ENCODE measurements at regions not wholly inside any gene's neighbourhood (a gene's known extent, or its start where the extent isn't known, plus 50 kb on each side); places are given as distances from the start of the nearest gene placed in this dataset.

DNA sequence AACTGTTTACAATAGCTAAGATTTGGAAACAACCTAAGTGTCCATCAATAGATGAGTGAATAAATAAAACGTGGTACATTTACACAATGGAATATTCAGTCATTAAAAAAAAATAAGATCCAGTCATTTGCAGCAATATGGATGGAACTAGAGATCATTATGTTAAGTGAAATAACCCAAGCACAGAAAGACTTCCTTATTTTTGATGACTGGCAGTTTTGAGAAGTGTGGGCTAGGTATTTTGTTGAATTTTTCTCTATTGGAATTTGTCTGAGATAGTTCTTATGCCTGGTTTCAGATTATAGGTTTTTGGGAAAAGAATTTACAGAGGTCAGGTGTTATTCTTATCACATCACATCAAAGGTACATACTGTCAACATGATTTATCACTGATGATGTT, 293.8 kb upstream of the ARSJ start:
- no peak overlapping the region for H3K4me3 ChIP-seq (ENCODE audit: low read length)
- DNase-seq (ENCODE audit: low read depth, low spot score) = no peak

DNA sequence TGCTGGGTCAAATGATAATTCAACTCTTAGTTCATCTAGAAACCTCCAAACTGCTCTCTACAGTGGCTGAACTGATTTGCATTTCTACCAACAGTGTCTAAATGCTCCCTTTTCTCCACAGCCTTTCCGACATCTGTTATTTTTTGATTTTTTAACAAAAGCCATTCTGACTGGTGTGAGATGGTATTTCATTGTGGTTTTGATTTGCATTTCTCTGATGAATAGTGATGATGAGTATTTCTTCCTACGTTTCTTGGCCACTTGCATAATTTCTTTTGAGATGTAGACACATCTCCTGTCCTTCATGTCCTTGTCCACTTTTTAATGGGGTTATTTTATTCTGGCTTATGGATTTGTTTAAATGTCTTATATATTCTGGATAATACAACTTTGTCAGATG, 298.2 kb upstream of the ARSJ start:
- no peak overlapping the region for H3K4me3 ChIP-seq (ENCODE audit: low read length)
- DNase-seq (ENCODE audit: low read depth, low spot score) = no peak

DNA sequence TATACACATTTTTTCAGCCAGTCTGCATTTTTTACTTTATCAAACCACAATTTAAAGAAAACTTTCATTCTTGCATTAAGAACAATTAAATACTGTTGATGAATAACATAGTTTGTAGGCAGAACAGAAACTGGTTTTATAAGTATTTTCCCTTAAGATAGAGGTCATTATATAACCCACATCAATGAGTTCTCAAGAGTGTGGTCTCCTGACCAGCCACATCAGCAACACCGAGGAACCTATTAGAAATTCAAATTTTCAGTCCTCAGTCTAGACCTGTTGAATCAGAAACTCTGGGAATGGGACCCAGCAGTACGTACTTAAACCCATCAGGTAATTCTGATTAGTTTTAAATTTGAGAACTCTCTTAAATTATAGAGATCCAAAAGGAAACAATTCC, 299.6 kb upstream of the ARSJ start:
- no peak for DNase-seq (ENCODE audit: low read depth, low spot score)
- H3K4me3 ChIP-seq (ENCODE audit: low read length) = no peak overlapping the region

DNA sequence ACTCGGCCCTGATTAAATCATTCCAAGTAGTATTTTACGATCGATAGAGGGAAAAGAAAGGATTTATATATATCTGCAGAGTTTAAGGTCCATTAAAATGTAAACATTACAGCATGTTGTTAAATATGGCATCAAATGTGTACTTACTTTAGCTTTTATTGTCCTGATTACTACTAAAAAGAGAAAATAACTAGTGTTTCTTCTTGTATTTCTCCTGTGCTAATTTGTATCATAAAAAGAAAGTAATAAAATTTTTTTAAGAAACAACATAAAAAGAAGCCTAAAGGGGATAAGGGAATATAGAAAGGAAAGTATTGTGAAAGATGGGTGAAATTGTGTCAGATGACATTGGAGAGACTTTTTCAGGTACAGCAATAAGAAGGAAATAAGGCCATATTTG, 300.3 kb upstream of the ARSJ start:
- DNase-seq (ENCODE audit: low read depth, low spot score) = no peak
- no peak overlapping the region for H3K4me3 ChIP-seq (ENCODE audit: low read length)

DNA sequence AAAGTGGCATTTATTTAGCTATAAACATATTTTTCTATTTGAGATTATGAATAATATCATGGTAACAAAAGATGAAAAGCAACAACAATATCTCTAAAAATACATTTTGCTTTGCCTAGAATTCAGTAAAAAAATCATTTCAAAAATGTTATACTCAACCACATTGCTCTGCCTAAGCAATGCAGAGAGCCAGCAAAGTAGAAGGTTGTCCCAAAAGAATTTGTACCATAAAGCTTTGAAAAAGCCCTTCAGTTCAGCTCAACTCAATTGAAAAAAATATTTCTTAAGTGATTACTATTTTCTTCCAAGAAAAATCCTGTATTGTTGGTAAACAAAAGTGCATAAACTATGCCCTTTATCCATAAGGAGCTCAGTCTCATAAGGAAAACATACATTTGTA, 301.2 kb upstream of the ARSJ start:
- DNase-seq (ENCODE audit: low read depth, low spot score) = no peak
- H3K4me3 ChIP-seq (ENCODE audit: low read length) = no peak overlapping the region

DNA sequence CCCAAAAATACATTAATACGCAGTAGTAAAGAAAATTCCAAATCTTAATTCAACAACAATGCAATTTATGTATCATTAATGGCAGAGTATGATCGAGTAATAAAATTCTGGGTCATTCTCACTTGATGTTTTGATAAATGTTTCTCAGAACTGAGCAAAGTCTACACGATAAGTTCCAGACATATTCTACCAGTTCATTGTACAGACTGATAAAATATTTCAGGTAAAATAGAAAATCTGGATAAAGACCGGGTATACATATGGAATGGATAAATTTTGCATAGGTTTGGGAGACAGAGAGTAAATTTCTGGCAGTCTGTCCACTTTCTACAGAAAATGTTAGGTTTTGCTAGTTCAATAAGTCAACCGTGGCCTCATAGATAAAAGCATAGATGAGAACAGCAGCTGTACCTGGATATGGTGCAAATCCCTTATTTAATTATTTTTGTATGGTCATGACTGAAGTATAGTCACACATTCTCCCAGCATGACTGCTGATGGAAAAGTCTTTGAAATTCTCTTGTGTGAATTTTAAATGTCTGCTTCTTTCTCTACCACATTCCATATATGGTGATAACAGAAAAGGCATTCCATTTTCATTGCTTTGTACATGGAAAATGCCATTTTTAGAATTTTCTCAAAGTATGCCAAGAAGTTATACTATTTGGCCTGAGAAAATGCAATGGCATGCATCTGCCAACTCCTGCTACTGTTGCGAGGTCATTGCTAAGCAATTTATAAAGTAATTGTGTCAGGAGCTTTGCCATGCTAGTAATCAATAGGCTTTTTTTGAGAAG, 301.9 kb upstream of the ARSJ start:
- H3K4me3 ChIP-seq (ENCODE audit: low read length) = no peak overlapping the region
- DNase-seq (ENCODE audit: low read depth, low spot score) = no peak

DNA sequence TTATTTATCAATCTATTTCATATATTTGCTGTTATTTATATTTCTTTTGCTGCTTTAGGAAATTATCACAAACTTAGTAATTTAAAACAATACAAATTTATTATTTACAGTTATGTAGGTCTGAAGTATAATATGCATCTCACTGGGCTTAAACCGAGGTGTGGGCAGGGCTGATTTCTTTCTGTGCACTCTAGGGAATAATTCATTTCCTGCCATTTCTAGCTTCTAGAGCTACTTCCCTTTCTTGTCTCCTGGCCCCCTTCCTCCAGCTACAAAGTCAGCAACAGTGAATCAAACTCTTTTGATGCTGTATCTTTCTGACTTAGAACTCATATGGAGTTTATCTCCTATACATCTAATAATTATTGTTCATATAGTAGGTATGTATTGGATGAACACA, 303.5 kb upstream of the ARSJ start:
- no peak overlapping the region for H3K4me3 ChIP-seq (ENCODE audit: low read length)
- DNase-seq (ENCODE audit: low read depth, low spot score) = no peak

DNA sequence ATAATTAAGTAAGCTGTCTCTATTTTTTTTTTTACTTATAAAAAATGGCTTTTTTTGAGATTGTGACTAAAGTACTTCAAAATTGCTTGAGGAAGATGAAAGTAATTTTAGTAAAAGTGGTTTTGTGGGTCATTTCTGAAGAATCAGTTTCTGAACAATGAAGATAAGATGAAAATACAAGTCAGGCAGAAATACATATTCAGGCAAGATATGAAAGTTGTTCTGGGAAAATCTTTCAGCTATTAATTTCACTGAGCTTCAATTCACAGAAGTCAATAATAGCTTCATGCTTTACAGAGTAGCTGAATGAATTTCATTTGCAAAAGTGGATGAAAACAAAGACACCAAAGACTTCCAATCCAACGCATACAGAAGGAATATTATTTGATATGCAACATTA, 305.2 kb upstream of the ARSJ start:
- no peak overlapping the region for H3K4me3 ChIP-seq (ENCODE audit: low read length)
- no peak for DNase-seq (ENCODE audit: low read depth, low spot score)

DNA sequence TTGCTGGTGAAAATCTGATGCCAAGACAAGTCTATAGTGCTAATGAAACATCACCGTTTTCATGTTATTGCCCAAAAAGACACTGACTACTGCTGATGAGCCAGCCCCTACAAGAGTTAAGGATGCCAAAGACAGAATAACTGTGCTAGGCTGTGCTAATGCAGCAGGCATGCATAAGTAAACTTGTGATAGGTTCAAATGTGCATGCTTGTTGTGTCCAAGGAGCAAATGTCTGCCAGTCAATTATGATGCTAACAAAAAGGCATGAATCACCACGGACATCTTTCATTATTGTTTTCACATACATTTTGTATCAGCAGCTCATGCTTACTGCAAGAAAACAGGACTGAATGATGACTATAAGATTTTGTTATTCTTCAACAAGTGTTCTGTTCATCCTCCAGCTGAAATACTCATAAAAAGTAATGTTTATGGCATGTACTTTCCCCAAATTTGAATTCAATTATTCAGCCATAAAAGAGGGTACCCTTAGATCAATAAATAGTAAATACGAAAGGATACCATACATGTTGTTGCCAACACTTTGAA, 306.9 kb upstream of the ARSJ start:
- no peak for DNase-seq (ENCODE audit: low read depth, low spot score)
- H3K4me3 ChIP-seq (ENCODE audit: low read length) = no peak overlapping the region

DNA sequence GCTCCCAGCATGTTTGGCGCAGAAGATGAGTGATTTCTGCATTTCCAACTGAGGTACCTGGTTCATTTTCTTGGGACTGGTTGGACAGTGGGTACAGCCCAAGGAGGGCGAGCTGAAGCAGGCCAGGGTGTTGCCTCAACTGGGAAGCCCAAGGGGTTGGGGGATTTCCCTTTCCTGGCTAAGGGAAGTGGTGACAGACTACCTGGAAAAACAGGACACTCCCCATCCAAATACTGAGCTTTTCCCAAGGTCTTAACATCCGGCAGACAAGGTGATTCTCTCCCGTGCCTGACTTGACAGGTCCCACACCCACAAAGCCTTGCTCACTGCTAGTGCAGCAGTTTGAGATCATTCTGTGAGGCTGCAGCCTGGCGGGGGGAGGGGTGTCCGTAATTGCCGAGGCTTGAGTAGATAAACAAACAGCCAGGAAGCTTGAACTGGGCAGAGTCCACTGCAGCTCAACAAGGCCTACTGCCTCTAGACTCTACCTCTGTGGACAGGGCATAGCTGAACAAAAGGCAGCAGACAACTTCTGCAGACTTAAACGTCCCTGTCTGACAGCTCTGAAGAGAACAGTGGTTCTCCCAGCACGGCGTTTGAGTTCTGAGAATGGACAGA, 307.7 kb upstream of the ARSJ start:
- H3K4me3 ChIP-seq (ENCODE audit: low read length) = no peak overlapping the region
- DNase-seq (ENCODE audit: low read depth, low spot score) = no peak

DNA sequence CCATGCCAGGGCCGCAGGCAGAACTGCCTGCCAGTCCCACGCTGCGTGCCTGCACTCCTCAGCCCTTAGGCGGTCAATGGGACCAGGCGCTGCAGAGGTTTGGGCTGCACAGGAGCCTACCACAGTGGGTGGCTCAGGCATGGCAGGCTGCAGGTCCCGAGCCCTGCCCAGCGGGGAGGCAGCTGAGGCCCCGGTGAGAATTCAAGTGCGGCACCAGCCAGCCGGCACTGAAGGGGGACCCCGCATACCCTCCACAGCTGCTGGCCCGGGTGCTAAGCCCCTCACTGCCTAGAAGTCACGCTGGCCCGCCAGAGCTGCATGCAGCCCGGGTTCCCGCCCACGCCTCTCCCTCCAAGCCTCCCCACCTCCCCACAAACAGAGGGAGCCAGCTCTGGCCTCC, 302.5 kb upstream of the UGT8 start:
- DNase-seq (ENCODE audit: low read depth, low spot score) = no peak
- no peak overlapping the region for H3K4me3 ChIP-seq (ENCODE audit: low read length)

DNA sequence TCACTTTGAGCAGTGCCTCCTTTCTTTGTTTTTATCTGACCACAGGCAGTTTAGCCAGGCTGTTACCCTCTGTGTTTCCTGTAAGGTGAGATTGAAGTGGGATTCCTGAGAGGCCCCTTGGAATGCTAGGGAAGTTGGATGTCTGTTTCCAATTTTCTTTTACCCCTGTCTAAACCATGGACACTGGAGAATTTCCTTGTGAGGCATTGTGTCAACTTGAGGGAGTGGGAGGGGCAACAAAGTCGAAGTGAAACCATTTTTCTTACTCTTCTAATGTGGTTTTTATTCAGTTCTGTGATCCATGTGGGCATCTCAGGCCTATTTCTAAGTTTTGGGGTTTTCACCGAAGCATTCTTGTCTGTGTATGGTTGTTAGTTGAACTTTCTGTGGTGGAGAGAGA, 296.1 kb upstream of the UGT8 start:
- DNase-seq (ENCODE audit: low read depth, low spot score) = no peak

DNA sequence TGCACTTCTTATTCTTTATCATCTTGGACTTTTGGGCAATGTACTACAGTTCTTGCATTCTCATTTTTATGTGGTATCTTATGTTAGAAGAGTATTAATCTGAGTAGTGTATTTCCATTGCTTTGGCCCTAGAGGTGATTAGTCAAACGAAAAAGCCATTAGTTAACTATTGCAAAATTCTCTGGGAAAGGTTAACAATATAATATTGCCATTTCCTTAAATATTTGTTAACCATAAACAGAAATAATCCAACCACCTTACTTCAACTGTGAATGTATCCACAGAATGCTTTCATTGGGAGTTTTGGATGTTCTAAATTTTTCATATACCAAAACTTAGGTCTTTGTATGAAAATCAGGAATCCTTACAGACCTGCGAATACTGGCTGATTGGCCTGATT, 294.6 kb upstream of the UGT8 start:
- DNase-seq (ENCODE audit: low read depth, low spot score) = no peak
- H3K4me3 ChIP-seq (ENCODE audit: low read length) = no peak overlapping the region

More for the DNA sequence above, 296.1 kb upstream of the UGT8 start:
- no peak overlapping the region for H3K4me3 ChIP-seq (ENCODE audit: low read length)

DNA sequence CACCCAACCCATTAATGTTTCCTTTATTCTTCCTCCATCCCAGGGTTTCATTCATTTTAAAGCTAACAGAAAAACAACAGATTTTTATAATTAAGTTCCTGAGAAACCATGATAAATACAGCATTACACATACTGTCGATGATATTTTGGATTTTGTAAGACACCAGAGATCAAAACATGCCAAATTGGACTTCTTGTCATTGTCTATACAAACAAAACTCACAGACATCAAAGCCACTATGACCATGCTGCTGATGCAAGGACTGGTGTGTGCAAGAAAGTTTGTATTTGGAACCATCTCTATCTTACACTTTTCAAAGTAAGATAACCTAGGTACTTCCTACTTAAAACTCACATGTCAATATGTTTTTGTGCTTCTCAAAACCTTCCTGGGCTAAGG, 294.0 kb upstream of the UGT8 start:
- no peak overlapping the region for H3K4me3 ChIP-seq (ENCODE audit: low read length)
- DNase-seq (ENCODE audit: low read depth, low spot score) = no peak

DNA sequence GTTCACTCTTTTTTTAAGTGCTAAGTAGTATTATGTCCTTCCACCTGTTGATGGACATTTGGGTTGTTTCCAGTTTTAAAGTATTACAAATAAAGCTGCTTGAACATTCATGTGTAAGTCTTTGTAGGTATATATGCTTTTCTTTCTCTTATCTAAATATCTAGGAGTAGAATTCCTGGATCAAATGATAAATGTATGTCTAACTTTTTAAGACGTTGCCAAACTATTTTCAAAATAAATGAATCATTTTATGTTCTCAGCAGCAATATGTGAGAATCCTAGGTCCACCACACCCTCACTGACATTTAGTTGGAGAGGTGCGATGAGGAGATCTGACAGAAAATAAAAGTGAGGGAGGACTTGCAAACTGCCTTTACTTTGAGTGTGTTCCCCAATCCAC, 291.7 kb upstream of the UGT8 start:
- DNase-seq (ENCODE audit: low read depth, low spot score) = no peak
- H3K4me3 ChIP-seq (ENCODE audit: low read length) = no peak overlapping the region

DNA sequence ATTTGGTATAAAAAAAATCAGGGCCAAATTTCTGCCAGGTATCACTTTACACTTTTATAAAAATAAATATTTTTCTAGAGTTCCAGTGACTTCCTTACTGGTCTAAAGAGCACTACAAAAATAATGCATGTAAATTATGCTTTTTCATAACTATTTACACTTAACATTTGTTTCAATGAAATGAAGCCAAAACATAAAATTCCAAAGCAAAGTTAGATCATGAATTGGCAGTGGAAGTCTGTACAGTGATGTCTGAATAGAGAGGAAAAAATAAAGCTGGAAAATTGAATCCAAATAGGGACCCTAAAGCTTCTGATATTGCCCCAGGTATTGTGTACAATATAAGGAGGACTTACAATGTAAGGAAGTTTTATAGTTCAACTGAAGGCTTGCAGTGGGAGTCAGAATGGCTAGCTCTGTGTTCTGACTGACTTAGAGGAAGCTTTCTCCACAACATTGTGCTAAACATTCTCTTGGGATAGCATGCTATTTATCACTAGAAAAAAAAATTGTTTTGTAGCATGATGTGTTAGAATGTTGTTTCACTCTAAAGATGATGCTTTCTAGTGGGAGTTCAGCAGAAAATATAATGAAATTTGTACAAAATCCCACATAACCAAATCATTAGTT, 288.2 kb upstream of the UGT8 start:
- H3K4me3 ChIP-seq (ENCODE audit: low read length) = no peak overlapping the region
- DNase-seq (ENCODE audit: low read depth, low spot score) = no peak

DNA sequence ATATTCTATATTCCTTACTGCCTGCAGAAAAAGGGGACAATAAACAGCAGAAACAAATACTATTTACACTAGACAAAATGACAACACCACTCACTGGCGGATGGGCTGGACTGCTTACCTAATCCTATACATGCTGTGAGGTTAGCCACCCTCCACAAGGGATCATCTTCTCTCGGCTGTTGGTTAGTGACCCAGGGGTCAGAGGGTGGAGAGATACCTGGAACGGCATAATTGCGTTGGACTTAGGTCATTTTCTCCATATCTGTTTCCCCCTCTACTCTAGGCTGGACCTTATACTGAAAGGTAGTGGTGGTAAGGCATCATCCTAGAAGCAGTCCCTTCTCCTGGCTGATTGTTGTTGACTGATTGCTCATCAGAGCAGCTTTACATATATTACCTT, 286.8 kb upstream of the UGT8 start:
- DNase-seq (ENCODE audit: low read depth, low spot score) = no peak
- no peak overlapping the region for H3K4me3 ChIP-seq (ENCODE audit: low read length)

DNA sequence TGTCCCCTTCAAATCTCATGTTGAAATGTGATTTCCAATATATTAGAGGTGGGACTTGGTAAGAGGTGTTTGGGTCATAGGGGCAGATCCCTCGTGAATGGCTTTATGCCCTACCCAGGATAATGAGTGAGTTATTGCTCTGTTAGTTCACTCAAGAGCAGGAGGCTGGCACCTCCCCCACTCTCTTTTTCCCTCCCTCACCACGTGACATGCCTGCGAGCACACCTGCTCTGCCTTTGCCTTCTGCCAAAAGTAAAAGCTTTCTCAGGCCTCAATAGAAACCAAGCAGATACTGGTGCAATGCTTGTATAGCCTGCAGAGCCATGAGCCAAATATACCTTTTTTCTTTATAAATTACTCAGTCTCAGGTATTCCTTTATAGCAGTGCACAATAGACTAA, 286.3 kb upstream of the UGT8 start:
- no peak for DNase-seq (ENCODE audit: low read depth, low spot score)
- H3K4me3 ChIP-seq (ENCODE audit: low read length) = no peak overlapping the region

DNA sequence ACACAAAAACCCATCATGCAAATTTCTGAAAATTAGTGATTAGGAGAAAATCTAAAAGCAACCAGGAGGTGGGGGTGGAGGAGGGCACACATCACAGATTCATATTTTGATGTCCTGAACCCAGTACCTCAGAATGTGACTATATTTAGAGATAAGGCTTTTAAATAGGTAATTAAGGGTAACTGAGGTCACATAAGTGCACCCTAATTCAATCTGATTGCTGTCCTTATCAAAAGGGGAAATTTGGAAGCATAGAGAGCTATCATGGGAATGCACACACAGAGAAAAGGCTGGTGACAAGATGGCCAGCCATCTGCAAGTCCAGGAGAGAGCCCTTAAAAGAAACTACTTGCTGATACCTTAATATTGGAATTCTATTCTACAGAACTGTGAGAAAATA, 281.8 kb upstream of the UGT8 start:
- no peak overlapping the region for H3K4me3 ChIP-seq (ENCODE audit: low read length)
- DNase-seq (ENCODE audit: low read depth, low spot score) = no peak

DNA sequence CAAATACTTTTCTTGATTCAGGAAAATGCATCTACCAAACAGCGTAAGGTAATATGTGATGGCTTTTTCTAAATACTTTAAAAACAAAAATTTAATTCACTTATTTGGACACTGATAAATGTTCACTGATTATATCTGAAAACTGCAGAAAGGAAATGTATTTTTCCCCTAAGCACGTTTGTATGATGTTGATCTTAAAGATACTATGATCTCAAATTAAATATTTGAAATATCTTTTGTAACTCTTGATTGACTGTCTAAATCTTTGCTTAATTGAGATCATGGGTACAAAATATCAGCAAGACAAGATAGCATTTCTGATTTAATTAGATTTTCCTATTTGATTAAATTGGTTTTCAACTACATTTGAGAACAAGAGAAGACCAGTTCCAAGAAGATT, 281.0 kb upstream of the UGT8 start:
- DNase-seq (ENCODE audit: low read depth, low spot score) = no peak
- no peak overlapping the region for H3K4me3 ChIP-seq (ENCODE audit: low read length)

Data from Jurkat, Clone E6-1 (cell line).